GM12872 (cell line): ENCODE measurements at regions not wholly inside any gene's neighbourhood (a gene's known extent, or its start where the extent isn't known, plus 50 kb on each side); places are given as distances from the start of the nearest gene placed in this dataset.

Experiments
- TF ChIP-seq, protein P1 (sequence below): IDR thresholded peaks from 3 replicates; pipeline ENCODE4 v1.5.1; 2011; ENCODE audit warnings: low read depth, mild to moderate bottlenecking, low read length, moderate library complexity; ENCODE audit not compliant: insufficient read depth

DNA sequence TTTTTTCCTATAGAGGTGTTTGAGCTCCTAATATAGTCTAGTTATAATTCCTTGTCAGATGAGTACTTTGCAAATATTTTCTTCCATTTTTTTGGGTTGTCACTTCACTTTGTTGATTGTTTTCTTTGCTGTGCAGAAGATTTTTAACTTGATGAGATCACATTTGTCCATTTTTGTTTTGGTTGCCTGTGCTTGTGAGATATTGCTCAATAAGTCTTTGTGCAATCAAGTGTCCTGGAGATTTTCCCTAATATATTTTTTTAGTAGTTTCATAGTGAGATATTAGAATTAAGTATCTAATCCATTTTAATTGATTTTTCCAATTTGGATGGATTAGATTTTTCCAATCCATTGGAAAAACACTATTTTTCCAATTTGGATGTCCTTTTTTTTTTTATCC, 1395.5 kb downstream of the PLA2G4A start:
- TF ChIP-seq, protein P1, sequence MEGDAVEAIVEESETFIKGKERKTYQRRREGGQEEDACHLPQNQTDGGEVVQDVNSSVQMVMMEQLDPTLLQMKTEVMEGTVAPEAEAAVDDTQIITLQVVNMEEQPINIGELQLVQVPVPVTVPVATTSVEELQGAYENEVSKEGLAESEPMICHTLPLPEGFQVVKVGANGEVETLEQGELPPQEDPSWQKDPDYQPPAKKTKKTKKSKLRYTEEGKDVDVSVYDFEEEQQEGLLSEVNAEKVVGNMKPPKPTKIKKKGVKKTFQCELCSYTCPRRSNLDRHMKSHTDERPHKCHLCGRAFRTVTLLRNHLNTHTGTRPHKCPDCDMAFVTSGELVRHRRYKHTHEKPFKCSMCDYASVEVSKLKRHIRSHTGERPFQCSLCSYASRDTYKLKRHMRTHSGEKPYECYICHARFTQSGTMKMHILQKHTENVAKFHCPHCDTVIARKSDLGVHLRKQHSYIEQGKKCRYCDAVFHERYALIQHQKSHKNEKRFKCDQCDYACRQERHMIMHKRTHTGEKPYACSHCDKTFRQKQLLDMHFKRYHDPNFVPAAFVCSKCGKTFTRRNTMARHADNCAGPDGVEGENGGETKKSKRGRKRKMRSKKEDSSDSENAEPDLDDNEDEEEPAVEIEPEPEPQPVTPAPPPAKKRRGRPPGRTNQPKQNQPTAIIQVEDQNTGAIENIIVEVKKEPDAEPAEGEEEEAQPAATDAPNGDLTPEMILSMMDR = no peak

DNA sequence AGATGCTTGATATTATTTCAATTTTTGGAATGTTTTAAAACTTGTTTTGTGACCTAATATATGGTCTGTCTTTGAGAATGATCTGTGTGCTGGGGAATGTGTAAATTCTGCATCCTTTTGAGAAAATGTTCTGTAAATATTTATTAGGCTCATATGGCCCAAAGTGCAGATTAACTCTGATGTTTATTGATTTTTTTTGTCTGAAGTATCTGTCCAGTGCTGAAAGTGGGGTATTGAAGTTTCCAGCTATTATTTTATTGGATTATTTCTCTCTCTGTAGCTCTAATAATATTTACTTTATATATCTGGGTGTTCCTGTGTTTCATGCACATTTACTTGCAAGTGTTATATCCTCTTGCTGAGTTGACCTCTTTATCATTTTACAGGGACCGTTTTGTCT, 1397.2 kb downstream of the PLA2G4A start:
- TF ChIP-seq, protein P1 = no peak

DNA sequence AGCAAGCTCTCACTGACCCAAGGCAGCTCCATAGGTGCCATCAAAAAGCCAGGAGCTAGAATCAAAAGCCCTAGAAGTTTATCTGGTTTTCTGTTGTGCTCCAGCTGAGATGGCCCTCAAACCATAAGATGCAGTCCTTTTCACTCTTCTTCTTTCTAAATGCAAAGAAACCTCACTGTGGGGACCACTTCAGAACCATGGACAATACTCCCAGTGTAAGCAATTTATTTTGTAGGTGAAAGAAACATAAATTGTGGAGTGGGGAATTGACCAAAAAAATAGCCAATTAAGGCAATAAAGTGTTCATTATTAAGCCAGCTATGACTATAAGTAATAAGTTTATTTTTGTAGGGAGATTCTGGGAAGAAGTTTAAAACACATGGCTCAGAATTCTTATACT, 1399.9 kb downstream of the PLA2G4A start:
- TF ChIP-seq, protein P1 = no peak

DNA sequence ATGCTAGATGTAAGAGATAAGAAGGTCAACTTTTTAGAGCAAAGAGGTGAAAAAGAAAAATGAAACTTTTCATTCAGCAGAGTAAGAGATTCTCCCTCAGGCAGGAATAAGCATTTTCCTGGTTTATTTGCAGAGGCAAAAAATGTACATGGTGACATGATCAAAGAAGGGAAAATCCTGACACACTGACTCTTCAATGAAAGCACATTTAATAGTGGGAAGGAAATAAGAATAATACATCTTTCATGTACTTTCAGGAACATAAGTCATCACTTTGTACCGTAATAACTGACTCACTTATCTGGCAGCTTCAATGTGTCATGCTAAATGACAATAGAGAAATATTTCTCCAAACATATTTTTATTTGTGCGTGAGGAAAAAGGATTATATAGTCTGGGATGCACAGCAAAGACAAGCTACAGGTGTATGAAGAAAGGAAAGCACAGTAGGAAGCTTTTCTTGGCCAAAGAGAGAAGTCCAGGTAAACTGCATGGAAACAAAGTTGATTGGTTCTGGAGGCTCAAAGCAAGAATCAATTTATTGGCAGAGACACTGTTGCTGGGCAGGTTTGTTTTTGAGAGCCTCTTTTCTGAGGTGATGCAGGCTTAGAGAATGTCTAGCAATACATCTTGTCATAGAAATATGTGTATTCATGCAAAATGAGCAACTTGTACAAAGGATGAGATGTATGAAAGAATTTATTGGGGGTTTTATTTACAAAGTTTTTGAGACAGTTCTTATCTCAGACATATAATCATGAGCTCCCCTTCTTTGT, 1409.0 kb downstream of the PLA2G4A start:
- TF ChIP-seq, protein P1 = no peak

DNA sequence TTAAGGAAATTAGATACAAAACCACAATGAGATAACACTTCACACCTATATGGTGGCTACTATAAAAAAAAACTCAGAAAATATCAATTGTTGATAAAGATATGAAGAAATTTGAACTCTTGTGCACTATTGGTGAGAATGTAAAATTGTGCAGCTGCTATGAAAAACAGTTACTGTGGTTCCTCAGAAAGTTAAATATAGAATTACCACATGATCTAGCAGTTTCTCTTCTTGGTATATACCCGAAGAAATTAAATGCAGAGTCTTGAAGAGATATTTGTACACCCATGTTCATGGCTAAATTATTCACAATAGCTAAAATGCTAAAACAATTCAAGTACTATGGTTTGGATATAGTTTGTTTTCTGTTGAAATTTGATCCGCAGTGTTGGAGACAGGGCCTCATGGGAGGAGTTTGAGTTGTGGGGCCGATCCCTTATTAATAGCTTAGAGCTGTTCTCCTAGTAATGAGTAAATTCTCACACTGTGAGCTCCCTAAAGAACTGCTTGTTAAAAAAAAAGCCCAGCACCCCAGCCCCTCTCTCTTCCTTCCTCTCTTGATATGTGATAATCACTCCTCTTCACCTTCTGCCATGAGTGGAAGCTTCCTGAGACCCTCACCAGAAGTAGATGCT, 1412.1 kb downstream of the PLA2G4A start:
- TF ChIP-seq, protein P1 = no peak

DNA sequence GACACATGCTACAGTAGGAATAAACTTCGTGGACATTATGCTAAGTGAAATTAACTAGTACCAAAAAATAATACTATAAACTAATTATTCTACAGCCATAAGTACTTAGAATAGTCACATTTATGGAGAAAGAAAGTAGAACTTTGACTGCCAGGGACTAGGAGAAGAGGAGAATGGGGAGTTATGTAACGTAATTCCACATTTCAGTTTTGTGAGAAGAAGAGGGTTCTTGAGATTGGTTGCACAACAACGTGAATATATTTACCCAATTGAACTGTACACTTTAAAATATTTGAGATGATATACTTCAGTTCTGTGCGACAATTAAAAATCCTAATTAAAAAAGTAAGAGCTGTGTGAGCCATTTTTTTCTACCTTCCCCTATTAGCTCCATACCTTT, 1412.9 kb downstream of the PLA2G4A start:
- TF ChIP-seq, protein P1 = no peak

DNA sequence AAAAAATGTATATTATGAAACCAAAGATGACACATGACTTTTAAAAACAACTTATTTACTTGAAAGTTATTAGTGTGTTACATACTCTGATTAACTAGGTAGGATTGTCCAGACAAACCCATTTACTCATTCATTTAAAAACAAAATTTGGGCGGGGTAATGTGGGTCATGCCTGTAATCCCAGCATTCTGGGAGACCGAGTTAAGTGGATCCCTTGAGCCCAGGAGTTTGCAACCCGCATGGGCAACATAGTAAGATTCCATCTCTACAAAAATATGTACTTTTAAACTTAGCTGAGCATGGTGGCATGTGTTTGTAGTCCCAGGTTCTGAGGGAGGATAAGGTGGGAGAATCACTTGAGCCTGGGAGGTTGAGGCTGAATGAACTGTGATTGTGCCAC, 1414.7 kb downstream of the PLA2G4A start:
- TF ChIP-seq, protein P1 = no peak
